Mucosa of descending colon (tissue), 3 donors: ENCODE measurements at regions not wholly inside any gene's neighbourhood (a gene's known extent, or its start where the extent isn't known, plus 50 kb on each side); places are given as distances from the start of the nearest gene placed in this dataset.

Experiments used
- ATAC-seq: fragments of 200-7000 bp; cut with Tn5 transposase; one replicate; pipeline ENCODE4 v1.9.1; 2020; ENCODE audit warnings: mild to moderate bottlenecking, moderate library complexity
- DNase-seq, 3 donors: peaks; one replicate each; pipeline ENCODE4 v3.0.0-alpha.2; 2020
- H3K36me3 ChIP-seq: fragments of 200-600 bp; one replicate; pipeline ENCODE4 v1.8.0; 2021; ENCODE audit warnings: low read depth, mild to moderate bottlenecking
- H3K4me1 ChIP-seq: fragments of 200-600 bp; one replicate; pipeline ENCODE4 v1.8.0; 2021; ENCODE audit warnings: low read depth, mild to moderate bottlenecking
- H3K4me3 ChIP-seq: fragments of 200-600 bp; one replicate; pipeline ENCODE4 v1.8.0; 2021; ENCODE audit warnings: mild to moderate bottlenecking
- H3K9me3 ChIP-seq: fragments of 200-600 bp; one replicate; pipeline ENCODE4 v1.8.0; 2021; ENCODE audit warnings: mild to moderate bottlenecking
- intact Hi-C, 2 donors: fragments of 100-400 bp; cut with DNase I in 1 of 2; cut with micrococcal nuclease in 1 of 2; formaldehyde crosslinking; loops; one replicate each; pipeline versions ENCODE4 v1.11.0 to v1.11.1; 2022; cut with DNase I, micrococcal nuclease
- TF ChIP-seq, protein P1 (sequence below): fragments of 200-600 bp; IDR thresholded peaks from one replicate; pipeline ENCODE4 v1.8.0; 2022; ENCODE audit warnings: antibody characterized with exemption, mild to moderate bottlenecking
- donor health status: DM: no; HTN: no; CAD: no; lungs with moderate emphysema.
- donor health status: DM: no; HTN: no; CAD: no.
- donor health status: DM: no; HTN: yes; CAD: no.

DNA sequence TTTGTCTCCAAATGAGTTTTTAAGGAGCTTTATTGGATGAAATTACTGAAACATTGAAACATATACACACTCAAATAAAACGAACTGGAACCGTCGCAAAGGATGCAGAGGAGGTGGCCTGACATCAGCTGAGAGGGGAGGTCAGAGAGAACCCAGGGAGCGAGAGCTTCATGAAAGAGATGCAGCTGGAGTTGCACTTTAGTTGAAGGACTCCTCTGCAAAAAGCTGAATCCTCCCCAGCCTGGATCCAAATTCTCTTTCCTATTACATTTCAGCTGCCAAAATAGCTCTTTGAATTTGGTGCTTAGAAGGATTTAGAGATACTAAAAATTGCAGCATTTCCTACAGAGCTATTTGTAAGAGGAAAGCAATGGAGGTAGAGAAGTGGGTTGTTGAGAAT, 140.0 kb upstream of the DPP6 start:
- DNase-seq (no peak), ATAC-seq (no peak)
- H3K4me3 ChIP-seq, result no peak overlapping the region
- H3K36me3 ChIP-seq, result no peaks in the 10 kb centered on the region
- no peaks in the 10 kb centered on the region for H3K9me3 ChIP-seq
- TF ChIP-seq, protein P1, sequence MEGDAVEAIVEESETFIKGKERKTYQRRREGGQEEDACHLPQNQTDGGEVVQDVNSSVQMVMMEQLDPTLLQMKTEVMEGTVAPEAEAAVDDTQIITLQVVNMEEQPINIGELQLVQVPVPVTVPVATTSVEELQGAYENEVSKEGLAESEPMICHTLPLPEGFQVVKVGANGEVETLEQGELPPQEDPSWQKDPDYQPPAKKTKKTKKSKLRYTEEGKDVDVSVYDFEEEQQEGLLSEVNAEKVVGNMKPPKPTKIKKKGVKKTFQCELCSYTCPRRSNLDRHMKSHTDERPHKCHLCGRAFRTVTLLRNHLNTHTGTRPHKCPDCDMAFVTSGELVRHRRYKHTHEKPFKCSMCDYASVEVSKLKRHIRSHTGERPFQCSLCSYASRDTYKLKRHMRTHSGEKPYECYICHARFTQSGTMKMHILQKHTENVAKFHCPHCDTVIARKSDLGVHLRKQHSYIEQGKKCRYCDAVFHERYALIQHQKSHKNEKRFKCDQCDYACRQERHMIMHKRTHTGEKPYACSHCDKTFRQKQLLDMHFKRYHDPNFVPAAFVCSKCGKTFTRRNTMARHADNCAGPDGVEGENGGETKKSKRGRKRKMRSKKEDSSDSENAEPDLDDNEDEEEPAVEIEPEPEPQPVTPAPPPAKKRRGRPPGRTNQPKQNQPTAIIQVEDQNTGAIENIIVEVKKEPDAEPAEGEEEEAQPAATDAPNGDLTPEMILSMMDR, result no peak
- no peaks in the 10 kb centered on the region for H3K4me1 ChIP-seq
- intact Hi-C loops, result no loop called here

DNA sequence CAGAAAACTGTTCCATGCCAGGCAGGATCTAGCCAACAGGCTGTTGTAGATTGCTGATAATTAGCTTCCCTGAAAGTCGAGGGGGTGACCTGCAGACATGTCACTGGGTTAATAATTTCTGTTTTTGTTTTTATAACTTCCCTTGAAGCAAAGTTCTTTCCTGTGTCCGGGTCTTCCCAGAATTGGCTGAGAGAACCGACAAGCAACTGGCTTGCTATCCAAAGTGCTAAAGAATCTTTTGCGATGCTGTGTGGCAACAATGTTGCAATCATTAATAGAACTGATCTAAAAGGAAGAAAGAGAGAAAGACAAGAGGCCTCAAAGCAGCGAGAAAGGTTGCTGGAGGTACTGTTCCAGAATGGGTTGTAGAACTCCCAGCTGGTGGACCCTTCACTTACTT, 132.1 kb upstream of the DPP6 start:
- TF ChIP-seq, protein P1, result no peak
- Histone ChIP-seq H3K4me1 (no peaks in the 10 kb centered on the region), H3K9me3 (no peaks in the 10 kb centered on the region), H3K4me3 (no peak overlapping the region), H3K36me3 (no peaks in the 10 kb centered on the region)
- no peak for DNase-seq
- ATAC-seq, result no peak
- intact Hi-C loops, result no loop called here

DNA sequence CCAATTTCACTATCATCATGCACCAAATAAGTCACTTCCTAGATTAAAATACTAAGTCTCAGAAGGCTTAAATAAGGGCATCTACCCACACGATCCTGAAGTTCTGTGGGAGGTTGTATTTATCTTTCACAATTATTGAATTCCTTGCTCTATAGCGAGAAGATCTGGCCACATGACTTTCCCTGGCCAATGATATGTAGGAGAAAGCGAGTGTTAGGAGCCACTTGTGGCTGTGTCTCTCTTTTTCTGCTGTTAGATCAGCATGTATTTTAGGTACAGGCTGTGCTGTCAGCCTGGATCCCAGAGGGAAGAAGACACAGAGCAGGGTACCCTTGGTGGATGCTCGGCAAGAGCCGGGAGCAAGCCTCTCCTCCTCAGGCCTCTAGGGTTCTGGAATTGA, 131.3 kb upstream of the DPP6 start:
- Histone ChIP-seq H3K4me3 (no peak overlapping the region), H3K9me3 (no peaks in the 10 kb centered on the region), H3K4me1 (no peaks in the 10 kb centered on the region), H3K36me3 (no peaks in the 10 kb centered on the region)
- TF ChIP-seq, protein P1, result no peak
- ATAC-seq, result no peak
- DNase-seq, result no peak
- intact Hi-C loops, result no loop called here

DNA sequence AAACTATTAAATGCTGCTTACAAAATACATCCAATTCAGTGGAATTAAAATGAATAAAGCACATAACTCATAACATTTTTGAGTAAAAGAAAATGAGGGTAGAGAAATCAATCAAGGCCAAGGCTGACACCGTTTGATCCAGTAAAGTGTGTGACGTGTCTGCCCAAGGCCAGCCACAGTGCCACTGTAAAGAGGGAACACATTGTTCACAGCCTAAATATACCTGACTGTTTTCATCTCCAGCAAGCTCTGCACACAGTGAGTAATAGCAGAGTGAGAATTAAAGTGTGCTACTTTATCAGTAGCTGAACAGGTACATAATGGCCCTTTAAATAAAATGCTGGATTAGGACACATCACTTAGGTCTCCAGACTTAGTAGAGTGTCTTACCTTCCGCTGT, 130.8 kb upstream of the DPP6 start:
- Histone ChIP-seq H3K4me3 (no peak overlapping the region), H3K36me3 (no peaks in the 10 kb centered on the region), H3K4me1 (no peaks in the 10 kb centered on the region), H3K9me3 (no peaks in the 10 kb centered on the region)
- intact Hi-C loops, result no loop called here
- DNase-seq, result no peak
- TF ChIP-seq, protein P1, result no peak
- ATAC-seq, result no peak

DNA sequence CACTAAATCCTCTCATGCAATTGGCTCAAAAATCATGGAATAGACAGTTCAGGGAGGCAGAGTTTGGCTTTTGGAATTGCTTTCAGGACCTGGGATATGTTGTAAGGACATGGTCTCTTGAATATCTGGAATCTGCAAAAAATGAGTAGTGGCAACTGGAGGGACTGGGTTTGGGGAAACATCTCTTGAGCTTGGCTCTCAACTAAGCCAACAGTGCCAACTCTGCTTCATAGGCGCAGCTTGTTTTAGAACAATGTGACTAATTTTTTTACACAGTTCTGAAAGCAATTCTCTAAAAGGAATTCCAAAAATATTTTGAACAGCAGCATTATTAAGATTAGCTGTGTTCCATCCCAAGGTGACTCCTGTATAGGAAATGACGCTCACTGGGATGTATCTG, 121.5 kb upstream of the DPP6 start:
- H3K36me3 ChIP-seq, result no peaks in the 10 kb centered on the region
- intact Hi-C loops, result no loop called here
- no peak overlapping the region for H3K4me3 ChIP-seq
- ATAC-seq (no peak), DNase-seq (no peak)
- no peaks in the 10 kb centered on the region for H3K4me1 ChIP-seq
- no peaks in the 10 kb centered on the region for H3K9me3 ChIP-seq
- TF ChIP-seq, protein P1, result no peak

DNA sequence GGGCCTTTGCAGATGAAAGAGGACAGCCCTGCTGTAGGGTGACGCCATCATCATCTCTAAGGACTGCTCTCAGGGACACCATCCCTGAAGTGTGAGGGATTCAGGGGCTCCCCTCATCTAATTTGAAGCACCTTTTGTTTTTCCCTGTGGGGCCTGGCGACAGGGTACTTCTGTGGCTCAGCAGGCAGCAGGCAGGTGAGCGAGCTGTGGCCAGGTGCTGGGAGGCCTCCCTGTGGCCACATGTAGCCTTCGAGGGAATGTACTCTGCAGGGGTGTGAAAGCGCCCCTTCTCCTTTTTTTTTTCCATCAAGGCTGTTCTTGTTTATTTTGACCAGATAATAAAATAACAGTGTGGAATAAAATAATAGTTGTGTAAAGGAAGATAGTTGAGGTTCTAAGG, 118.2 kb upstream of the DPP6 start:
- H3K4me3 ChIP-seq, result no peak overlapping the region
- intact Hi-C loops, result no loop called here
- H3K4me1 ChIP-seq, result no peaks in the 10 kb centered on the region
- H3K9me3 ChIP-seq, result no peaks in the 10 kb centered on the region
- ATAC-seq (no peak), DNase-seq (no peak)
- TF ChIP-seq, protein P1, result no peak
- H3K36me3 ChIP-seq, result no peaks in the 10 kb centered on the region
